ENCODE measurements at regions not wholly inside any gene's neighbourhood (a gene's known extent, or its start where the extent isn't known, plus 50 kb on each side); places are given as distances from the start of the nearest gene placed in this dataset.

DNA sequence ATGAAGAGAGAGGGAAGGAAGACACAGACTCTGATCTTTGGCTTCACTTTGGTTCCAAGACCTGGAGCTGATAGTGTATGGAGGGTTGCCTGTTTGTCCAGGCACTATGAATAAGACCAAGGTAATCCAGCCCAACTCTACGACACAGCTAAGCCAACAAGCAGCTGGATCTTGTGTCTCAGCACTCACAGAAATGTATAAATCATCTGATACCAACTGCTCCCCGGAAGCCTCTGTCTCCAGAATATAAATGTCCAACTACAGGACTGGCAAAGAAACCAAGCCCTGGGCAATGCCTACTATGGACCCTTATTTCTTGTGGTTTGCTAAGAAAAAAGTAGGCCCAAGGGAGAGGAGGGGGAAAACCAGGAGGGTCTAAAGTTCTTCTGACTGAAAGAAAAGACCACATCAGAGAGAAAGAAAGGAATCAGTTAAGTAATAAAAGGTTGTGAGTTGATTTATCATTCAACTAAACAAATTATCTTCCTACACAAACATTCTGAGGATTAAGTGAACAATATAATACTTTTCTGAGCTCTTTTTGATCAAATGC is 204.0 kb downstream of the DAD1 start:
- Histone ChIP-seq H2BK15ac (ENCODE audit: low read length) (no peak overlapping the region), H2AK5ac (ENCODE audit: low read depth, low read length) (no peak overlapping the region), H2BK120ac (replicated peaks; ENCODE audit: low read depth, low read length) (no peak overlapping the region), H4K91ac (replicated peaks; ENCODE audit: insufficient read length, low read length) (no peak overlapping the region), H2AFZ (ENCODE audit: low read length) (no peak overlapping the region), H3K14ac (ENCODE audit: insufficient read length) (no peak overlapping the region), H3K79me1 (ENCODE audit: low read depth, low read length) (no peaks in the 10 kb centered on the region), H3K4ac (replicated peaks; ENCODE audit: insufficient read length, low read depth, low read length) (no peak overlapping the region), H3K23ac (ENCODE audit: insufficient read length) (no peak overlapping the region), H3K79me2 (ENCODE audit: control insufficient read depth in 1 of 2, insufficient read depth in 2 of 2, low read length in 2 of 2) (no peaks in the 10 kb centered on the region), H3K23me2 (ENCODE audit: low read depth, low read length) (no peaks in the 10 kb centered on the region), H3K4me3 (ENCODE audit: extremely low read depth in 1 of 4, insufficient read depth in 2 of 4, low read depth in 3 of 4, low read length in 4 of 4) (no peak overlapping the region), H3K27ac (ENCODE audit: low read depth, low read length) (no peak overlapping the region), H2BK12ac (ENCODE audit: low read depth, low read length) (no peak overlapping the region), H4K20me1 (replicated peaks in 1 of 2; ENCODE audit: control insufficient read depth in 1 of 2, insufficient read depth in 2 of 2, low read length in 2 of 2) (no peaks in the 10 kb centered on the region), H3K9me3 (ENCODE audit: insufficient read depth in 2 of 2, low read depth in 1 of 2, low read length in 1 of 2) (no peaks in the 10 kb centered on the region), H3K27me3 (replicated peaks in 1 of 4; ENCODE audit: control insufficient read depth in 3 of 4, extremely low read depth in 1 of 4, insufficient read depth in 3 of 4, low read length in 3 of 4) (no peaks in the 10 kb centered on the region), H4K5ac (ENCODE audit: insufficient read length, low read depth, low read length) (no peak overlapping the region), H3K36me3 (ENCODE audit: control insufficient read depth in 2 of 4, insufficient read depth in 4 of 4, low read length in 3 of 4) (no peaks in the 10 kb centered on the region), H2BK20ac (ENCODE audit: low read length) (no peak overlapping the region), H3K4me1 (replicated peaks in 1 of 4; ENCODE audit: control insufficient read depth in 3 of 4, insufficient read depth in 4 of 4, low read length in 3 of 4) (no peaks in the 10 kb centered on the region), H4K8ac (ENCODE audit: extremely low read depth, insufficient read depth, low read length) (no peak overlapping the region), H3K18ac (ENCODE audit: extremely low read depth, low read length) (no peak overlapping the region), H3K4me2 (ENCODE audit: insufficient read depth in 1 of 2, low read depth in 2 of 2, low read length in 2 of 2) (no peak overlapping the region), H3K56ac (replicated peaks; ENCODE audit: insufficient read length, low read depth, low read length) (no peak overlapping the region), H2BK5ac (ENCODE audit: low read depth, low read length) (no peak overlapping the region), H3K9ac (replicated peaks in 1 of 4; ENCODE audit: extremely low read depth in 1 of 4, low read depth in 3 of 4, low read length in 3 of 4) (no peak overlapping the region)
- ChIA-PET POLR2A (ENCODE audit: partially characterized antibody) (no interaction called here), CTCF (ENCODE audit: partially characterized antibody) (interaction anchor here (0.6 to 8.1 kb wide), 20 partner anchors 10 to 273 kb away, joined by 3 to 55 read pairs (median 4); no protein-coding TSS in a partner anchor)
- FAIRE-seq (no peak), DNase-seq (ENCODE audit: low read depth in 1 of 2, low spot score in 2 of 2) (no peak)
- 89% methylated on average over 2 of the region's 2 CpGs; no CpG with 5 or more reads in 1 of the 2 experiments for WGBS, 2 experiments (ENCODE audit: extremely low coverage in 1 of 2, insufficient coverage in 1 of 2, insufficient read length in 1 of 2, insufficient replicate concordance in 2 of 2, low coverage in 1 of 2, low lambda C conversion rate in 2 of 2, missing lambda C conversion rate in 1 of 2)
- TF ChIP-seq ASH2L (IDR thresholded peaks at IDR 0.05; ENCODE audit: low read length) (no peak), CEBPB (IDR thresholded peaks at IDR 0.05; ENCODE audit: low read depth, low read length) (no peak)
